ENCODE measurements at regions not wholly inside any gene's neighbourhood (a gene's known extent, or its start where the extent isn't known, plus 50 kb on each side); places are given as distances from the start of the nearest gene placed in this dataset.

DNA sequence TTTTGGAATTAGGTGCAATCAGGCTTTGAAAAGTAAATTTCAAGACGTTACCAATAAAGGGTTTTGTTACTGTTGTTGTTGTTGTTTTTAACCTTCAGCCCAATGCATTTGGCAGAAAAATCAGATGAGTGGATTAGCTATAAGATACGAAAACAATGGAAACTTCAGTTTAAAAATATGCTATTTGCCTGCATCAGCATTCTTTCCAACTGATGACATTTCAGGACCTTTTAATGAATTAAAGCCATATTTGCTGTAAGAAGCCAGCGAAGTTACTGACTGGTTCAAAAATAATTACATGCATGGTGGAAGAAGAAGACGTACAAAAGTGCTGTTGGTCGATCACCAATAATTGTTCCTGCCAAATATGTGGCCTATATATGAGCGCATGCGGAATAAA lies 639.3 kb upstream of the SOX11 start:
- H3K9ac ChIP-seq (ENCODE audit: low read length): no peak overlapping the region
- H3K79me2 ChIP-seq (ENCODE audit: low read length): no peaks in the 10 kb centered on the region
- no peaks in the 10 kb centered on the region for H3K36me3 ChIP-seq (replicated peaks; ENCODE audit: low read depth, low read length)
- no peaks in the 10 kb centered on the region for H4K20me1 ChIP-seq (ENCODE audit: insufficient read depth, low read length)
- H3K4me3 ChIP-seq (ENCODE audit: low read length): no peak overlapping the region
- no peak for TF ChIP-seq EZH2phosphoT487 (IDR thresholded peaks at IDR 0.05; ENCODE audit: low read depth)
- TF ChIP-seq, protein P1, sequence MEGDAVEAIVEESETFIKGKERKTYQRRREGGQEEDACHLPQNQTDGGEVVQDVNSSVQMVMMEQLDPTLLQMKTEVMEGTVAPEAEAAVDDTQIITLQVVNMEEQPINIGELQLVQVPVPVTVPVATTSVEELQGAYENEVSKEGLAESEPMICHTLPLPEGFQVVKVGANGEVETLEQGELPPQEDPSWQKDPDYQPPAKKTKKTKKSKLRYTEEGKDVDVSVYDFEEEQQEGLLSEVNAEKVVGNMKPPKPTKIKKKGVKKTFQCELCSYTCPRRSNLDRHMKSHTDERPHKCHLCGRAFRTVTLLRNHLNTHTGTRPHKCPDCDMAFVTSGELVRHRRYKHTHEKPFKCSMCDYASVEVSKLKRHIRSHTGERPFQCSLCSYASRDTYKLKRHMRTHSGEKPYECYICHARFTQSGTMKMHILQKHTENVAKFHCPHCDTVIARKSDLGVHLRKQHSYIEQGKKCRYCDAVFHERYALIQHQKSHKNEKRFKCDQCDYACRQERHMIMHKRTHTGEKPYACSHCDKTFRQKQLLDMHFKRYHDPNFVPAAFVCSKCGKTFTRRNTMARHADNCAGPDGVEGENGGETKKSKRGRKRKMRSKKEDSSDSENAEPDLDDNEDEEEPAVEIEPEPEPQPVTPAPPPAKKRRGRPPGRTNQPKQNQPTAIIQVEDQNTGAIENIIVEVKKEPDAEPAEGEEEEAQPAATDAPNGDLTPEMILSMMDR (IDR thresholded peaks at IDR 0.05; ENCODE audit: low read depth, low read length): no peak
- no peaks in the 10 kb centered on the region for H3K4me1 ChIP-seq (ENCODE audit: low read length)
- H3K27me3 ChIP-seq (ENCODE audit: low read depth, low read length): no peaks in the 10 kb centered on the region
- H3K27ac ChIP-seq (ENCODE audit: low read length): no peak overlapping the region
- H2AFZ ChIP-seq (ENCODE audit: low read depth, low read length): no peak overlapping the region
- no peak overlapping the region for H3K4me2 ChIP-seq (ENCODE audit: low read length)
- H3K9me3 ChIP-seq (ENCODE audit: insufficient read depth, low read length): no peaks in the 10 kb centered on the region

DNA sequence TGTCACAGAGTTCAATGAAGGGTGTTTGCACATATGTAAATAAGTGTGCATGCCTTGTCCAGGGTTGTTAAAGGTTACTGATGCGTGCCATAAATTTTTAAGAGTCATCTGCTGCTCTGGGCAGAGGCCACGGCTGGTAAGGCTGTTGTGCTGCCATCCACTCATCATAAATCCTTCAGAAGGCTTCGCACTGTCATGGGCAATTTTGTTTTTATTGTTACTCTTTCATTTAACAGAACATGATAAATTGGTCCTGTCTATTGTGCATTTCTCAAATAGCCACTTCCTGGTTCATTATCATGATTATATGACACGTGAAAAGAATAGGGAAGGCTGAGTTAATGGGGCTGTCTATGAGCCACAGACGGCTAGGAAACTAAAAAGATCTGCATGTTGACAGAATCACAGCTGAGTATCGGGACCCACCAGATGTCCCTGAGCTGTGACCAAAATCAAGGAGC lies 634.3 kb upstream of the SOX11 start:
- Histone ChIP-seq H3K4me1 (ENCODE audit: low read length) (no peaks in the 10 kb centered on the region), H3K4me2 (ENCODE audit: low read length) (no peak overlapping the region), H3K27ac (ENCODE audit: low read length) (no peak overlapping the region), H3K9ac (ENCODE audit: low read length) (no peak overlapping the region), H2AFZ (ENCODE audit: low read depth, low read length) (no peak overlapping the region), H4K20me1 (ENCODE audit: insufficient read depth, low read length) (no peaks in the 10 kb centered on the region), H3K27me3 (ENCODE audit: low read depth, low read length) (no peaks in the 10 kb centered on the region), H3K4me3 (ENCODE audit: low read length) (no peak overlapping the region), H3K9me3 (ENCODE audit: insufficient read depth, low read length) (no peaks in the 10 kb centered on the region), H3K79me2 (ENCODE audit: low read length) (no peaks in the 10 kb centered on the region), H3K36me3 (replicated peaks; ENCODE audit: low read depth, low read length) (no peaks in the 10 kb centered on the region)
- TF ChIP-seq, protein P1 (IDR thresholded peaks at IDR 0.05; ENCODE audit: low read depth, low read length): no peak
- no peak for TF ChIP-seq EZH2phosphoT487 (IDR thresholded peaks at IDR 0.05; ENCODE audit: low read depth)

DNA sequence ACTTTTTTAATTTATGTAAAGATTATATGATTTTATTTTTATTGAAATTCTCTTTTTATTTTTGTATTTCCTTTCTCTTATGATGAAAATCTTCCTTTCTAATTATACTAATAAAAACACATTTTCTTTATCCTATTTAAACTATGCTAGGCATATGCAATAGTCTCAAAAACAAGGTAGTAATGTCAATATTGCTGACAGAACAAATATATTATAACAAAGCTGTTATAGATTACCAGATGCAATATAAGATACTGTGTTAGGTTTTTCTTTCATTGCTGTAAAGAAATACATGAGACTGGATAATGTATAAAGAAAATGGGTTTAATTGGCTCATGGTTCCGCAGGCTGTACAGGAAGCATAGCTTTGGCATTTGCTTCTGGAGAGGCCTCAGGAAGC lies 631.2 kb upstream of the SOX11 start:
- H3K27ac ChIP-seq (ENCODE audit: low read length): no peak overlapping the region
- no peaks in the 10 kb centered on the region for H3K36me3 ChIP-seq (replicated peaks; ENCODE audit: low read depth, low read length)
- H3K9ac ChIP-seq (ENCODE audit: low read length): no peak overlapping the region
- TF ChIP-seq EZH2phosphoT487 (IDR thresholded peaks at IDR 0.05; ENCODE audit: low read depth): no peak
- TF ChIP-seq, protein P1 (IDR thresholded peaks at IDR 0.05; ENCODE audit: low read depth, low read length): no peak
- H3K79me2 ChIP-seq (ENCODE audit: low read length): no peaks in the 10 kb centered on the region
- H3K4me1 ChIP-seq (ENCODE audit: low read length): no peaks in the 10 kb centered on the region
- no peaks in the 10 kb centered on the region for H3K9me3 ChIP-seq (ENCODE audit: insufficient read depth, low read length)
- no peaks in the 10 kb centered on the region for H4K20me1 ChIP-seq (ENCODE audit: insufficient read depth, low read length)
- H3K27me3 ChIP-seq (ENCODE audit: low read depth, low read length): no peaks in the 10 kb centered on the region
- no peak overlapping the region for H3K4me3 ChIP-seq (ENCODE audit: low read length)
- H2AFZ ChIP-seq (ENCODE audit: low read depth, low read length): no peak overlapping the region
- no peak overlapping the region for H3K4me2 ChIP-seq (ENCODE audit: low read length)

DNA sequence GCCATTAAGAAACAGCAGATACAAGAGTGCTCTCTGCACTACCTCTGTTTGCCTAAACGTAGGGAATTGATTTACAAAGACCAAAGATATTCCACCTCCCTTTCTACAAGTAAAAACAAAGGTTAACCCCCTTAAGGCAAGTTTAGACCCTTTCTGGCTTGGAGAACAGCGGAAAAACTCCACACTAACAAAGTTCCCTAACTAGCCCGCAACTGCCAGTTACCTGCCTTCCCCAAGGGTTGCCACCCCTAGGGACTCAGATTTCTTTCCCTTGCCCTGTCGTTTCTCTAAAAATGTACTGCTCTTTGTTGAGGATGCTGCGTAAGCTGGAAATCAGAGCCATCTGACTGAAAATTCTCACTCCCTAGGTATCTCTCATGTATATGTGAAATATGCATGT lies 627.5 kb upstream of the SOX11 start:
- no peak overlapping the region for H3K4me2 ChIP-seq (ENCODE audit: low read length)
- TF ChIP-seq, protein P1 (IDR thresholded peaks at IDR 0.05; ENCODE audit: low read depth, low read length): no peak
- no peak for TF ChIP-seq EZH2phosphoT487 (IDR thresholded peaks at IDR 0.05; ENCODE audit: low read depth)
- H3K9me3 ChIP-seq (ENCODE audit: insufficient read depth, low read length): no peaks in the 10 kb centered on the region
- H3K9ac ChIP-seq (ENCODE audit: low read length): no peak overlapping the region
- no peak overlapping the region for H3K4me3 ChIP-seq (ENCODE audit: low read length)
- no peaks in the 10 kb centered on the region for H3K36me3 ChIP-seq (replicated peaks; ENCODE audit: low read depth, low read length)
- no peak overlapping the region for H3K27ac ChIP-seq (ENCODE audit: low read length)
- no peaks in the 10 kb centered on the region for H4K20me1 ChIP-seq (ENCODE audit: insufficient read depth, low read length)
- H3K4me1 ChIP-seq (ENCODE audit: low read length): no peaks in the 10 kb centered on the region
- no peak overlapping the region for H2AFZ ChIP-seq (ENCODE audit: low read depth, low read length)
- H3K79me2 ChIP-seq (ENCODE audit: low read length): no peaks in the 10 kb centered on the region
- H3K27me3 ChIP-seq (ENCODE audit: low read depth, low read length): no peaks in the 10 kb centered on the region

Data from OCI-LY3 (cell line).